ENCODE measurements at regions not wholly inside any gene's neighbourhood (a gene's known extent, or its start where the extent isn't known, plus 50 kb on each side); places are given as distances from the start of the nearest gene placed in this dataset.
"Not testable (repeated sequence)": the region's sequence is repeated elsewhere in the genome, so short reads cannot be mapped to it uniquely, and the experiment has no call there.

GRCh38 chr22:46043339-46043738, 66.4 kb upstream of the WNT7B start:
- Histone ChIP-seq H3K27me3 (ENCODE audit: control insufficient read depth, insufficient read depth, low read length) (no peaks in the 10 kb centered on the region), H3K9ac (ENCODE audit: low read depth, low read length) (peak overlapping the region; percentile 93), H3K4me2 (ENCODE audit: low read length) (peak overlapping the region; percentile 99), H3K36me3 (ENCODE audit: insufficient read depth, low read length) (no peaks in the 10 kb centered on the region), H3K9me3 (replicated peaks; ENCODE audit: low read length) (no peaks in the 10 kb centered on the region), H3K4me3 (ENCODE audit: low read length) (peak overlapping the region; percentile 79), H3K4me1 (ENCODE audit: control insufficient read depth, insufficient read depth, low read length) (peaks cover 85% of the 10 kb centered on the region)

- peak overlapping the region; percentile 93 for H3K9ac ChIP-seq (ENCODE audit: low read depth, low read length)
- peaks cover 82% of the 10 kb centered on the region for H3K4me1 ChIP-seq (ENCODE audit: control insufficient read depth, insufficient read depth, low read length)
- H3K9me3 ChIP-seq (replicated peaks; ENCODE audit: low read length), result no peaks in the 10 kb centered on the region
- no peaks in the 10 kb centered on the region for H3K36me3 ChIP-seq (ENCODE audit: insufficient read depth, low read length)
- H3K4me2 ChIP-seq (ENCODE audit: low read length), result peak overlapping the region; percentile 99
- H3K4me3 ChIP-seq (ENCODE audit: low read length), result peak overlapping the region; percentile 79
- no peaks in the 10 kb centered on the region for H3K27me3 ChIP-seq (ENCODE audit: control insufficient read depth, insufficient read depth, low read length)
Observed at GRCh38 chr22:46043816-46044620, 67.1 kb upstream of the WNT7B start.

- Histone ChIP-seq H3K36me3 (ENCODE audit: insufficient read depth, low read length) (no peaks in the 10 kb centered on the region), H3K4me1 (ENCODE audit: control insufficient read depth, insufficient read depth, low read length) (peaks cover 73% of the 10 kb centered on the region), H3K27me3 (ENCODE audit: control insufficient read depth, insufficient read depth, low read length) (no peaks in the 10 kb centered on the region), H3K4me3 (ENCODE audit: low read length) (peak overlapping the region; percentile 79), H3K9ac (ENCODE audit: low read depth, low read length) (peak overlapping the region; percentile 93), H3K4me2 (ENCODE audit: low read length) (peak overlapping the region; percentile 99), H3K9me3 (replicated peaks; ENCODE audit: low read length) (no peaks in the 10 kb centered on the region)
Observed at GRCh38 chr22:46044621-46045458, 67.9 kb upstream of the WNT7B start.

- peak overlapping the region; percentile 93 for H3K9ac ChIP-seq (ENCODE audit: low read depth, low read length)
- no peaks in the 10 kb centered on the region for H3K9me3 ChIP-seq (replicated peaks; ENCODE audit: low read length)
- H3K4me3 ChIP-seq (ENCODE audit: low read length), result peak overlapping the region; percentile 79
- H3K27me3 ChIP-seq (ENCODE audit: control insufficient read depth, insufficient read depth, low read length), result no peaks in the 10 kb centered on the region
- no peaks in the 10 kb centered on the region for H3K36me3 ChIP-seq (ENCODE audit: insufficient read depth, low read length)
- peak overlapping the region; percentile 99 for H3K4me2 ChIP-seq (ENCODE audit: low read length)
- H3K4me1 ChIP-seq (ENCODE audit: control insufficient read depth, insufficient read depth, low read length), result peaks cover 66% of the 10 kb centered on the region
Observed at GRCh38 chr22:46045459-46046298, 68.7 kb upstream of the WNT7B start.

- H3K27me3 ChIP-seq (ENCODE audit: control insufficient read depth, insufficient read depth, low read length), result no peaks in the 10 kb centered on the region
- H3K4me3 ChIP-seq (ENCODE audit: low read length), result peak overlapping the region; percentile 79
- peak overlapping the region; percentile 93 for H3K9ac ChIP-seq (ENCODE audit: low read depth, low read length)
- H3K36me3 ChIP-seq (ENCODE audit: insufficient read depth, low read length), result peaks cover 2% of the 10 kb centered on the region
- no peaks in the 10 kb centered on the region for H3K9me3 ChIP-seq (replicated peaks; ENCODE audit: low read length)
- peak overlapping the region; percentile 99 for H3K4me2 ChIP-seq (ENCODE audit: low read length)
- H3K4me1 ChIP-seq (ENCODE audit: control insufficient read depth, insufficient read depth, low read length), result peaks cover 60% of the 10 kb centered on the region
Observed at GRCh38 chr22:46046299-46046685, 69.3 kb upstream of the WNT7B start.

GRCh38 chr22:46047226-46047625, 70.3 kb upstream of the WNT7B start:
- H3K4me1 ChIP-seq (ENCODE audit: control insufficient read depth, insufficient read depth, low read length), result peaks cover 62% of the 10 kb centered on the region
- H3K4me2 ChIP-seq (ENCODE audit: low read length), result peak overlapping the region; percentile 65
- peak overlapping the region; percentile 20 for H3K4me3 ChIP-seq (ENCODE audit: low read length)

GRCh38 chr22:46047841-46048595, 71.1 kb upstream of the WNT7B start:
- Histone ChIP-seq H3K9ac (ENCODE audit: low read depth, low read length) (peak overlapping the region; percentile 67), H3K4me3 (ENCODE audit: low read length) (peak overlapping the region; percentile 17)

More at GRCh38 chr22:46047226-46047625, 70.3 kb upstream of the WNT7B start:
- Histone ChIP-seq H3K36me3 (ENCODE audit: insufficient read depth, low read length) (peaks cover 5% of the 10 kb centered on the region), H3K9ac (ENCODE audit: low read depth, low read length) (no peak overlapping the region), H3K27me3 (ENCODE audit: control insufficient read depth, insufficient read depth, low read length) (no peaks in the 10 kb centered on the region), H3K9me3 (replicated peaks; ENCODE audit: low read length) (no peaks in the 10 kb centered on the region)

GRCh38 chr22:46048661-46049060, 71.7 kb upstream of the WNT7B start:
- Histone ChIP-seq H3K4me1 (ENCODE audit: control insufficient read depth, insufficient read depth, low read length) (peaks cover 61% of the 10 kb centered on the region), H3K4me2 (ENCODE audit: low read length) (peak overlapping the region; percentile 65), H3K4me3 (ENCODE audit: low read length) (peak overlapping the region; percentile 17), H3K9ac (ENCODE audit: low read depth, low read length) (peak overlapping the region; percentile 67)
- H3K9me3 ChIP-seq (replicated peaks; ENCODE audit: low read length); H3K36me3 ChIP-seq (ENCODE audit: insufficient read depth, low read length); H3K27me3 ChIP-seq (ENCODE audit: control insufficient read depth, insufficient read depth, low read length): not testable (repeated sequence)

More at GRCh38 chr22:46047841-46048595, 71.1 kb upstream of the WNT7B start:
- H3K4me2 ChIP-seq (ENCODE audit: low read length), result peak overlapping the region; percentile 65
- H3K4me1 ChIP-seq (ENCODE audit: control insufficient read depth, insufficient read depth, low read length), result peaks cover 63% of the 10 kb centered on the region
- H3K27me3 ChIP-seq (ENCODE audit: control insufficient read depth, insufficient read depth, low read length), result no peaks in the 10 kb centered on the region
- no peaks in the 10 kb centered on the region for H3K9me3 ChIP-seq (replicated peaks; ENCODE audit: low read length)
- peaks cover 5% of the 10 kb centered on the region for H3K36me3 ChIP-seq (ENCODE audit: insufficient read depth, low read length)

GRCh38 chr22:46049726-46050450, 72.9 kb upstream of the WNT7B start:
- Histone ChIP-seq H3K4me2 (ENCODE audit: low read length) (no peak overlapping the region), H3K4me1 (ENCODE audit: control insufficient read depth, insufficient read depth, low read length) (peaks cover 60% of the 10 kb centered on the region), H3K9ac (ENCODE audit: low read depth, low read length) (no peak overlapping the region)

GRCh38 chr22:46050451-46050845, 73.5 kb upstream of the WNT7B start:
- Histone ChIP-seq H3K9me3 (replicated peaks; ENCODE audit: low read length) (no peaks in the 10 kb centered on the region), H3K9ac (ENCODE audit: low read depth, low read length) (no peak overlapping the region), H3K36me3 (ENCODE audit: insufficient read depth, low read length) (peaks cover 5% of the 10 kb centered on the region), H3K4me1 (ENCODE audit: control insufficient read depth, insufficient read depth, low read length) (peaks cover 61% of the 10 kb centered on the region), H3K27me3 (ENCODE audit: control insufficient read depth, insufficient read depth, low read length) (no peaks in the 10 kb centered on the region), H3K4me2 (ENCODE audit: low read length) (no peak overlapping the region), H3K4me3 (ENCODE audit: low read length) (no peak overlapping the region)

More at GRCh38 chr22:46049726-46050450, 72.9 kb upstream of the WNT7B start:
- peaks cover 5% of the 10 kb centered on the region for H3K36me3 ChIP-seq (ENCODE audit: insufficient read depth, low read length)
- no peaks in the 10 kb centered on the region for H3K9me3 ChIP-seq (replicated peaks; ENCODE audit: low read length)
- no peaks in the 10 kb centered on the region for H3K27me3 ChIP-seq (ENCODE audit: control insufficient read depth, insufficient read depth, low read length)
- no peak overlapping the region for H3K4me3 ChIP-seq (ENCODE audit: low read length)

Measured in skeletal muscle satellite cell (primary cell).